ENCODE measurements at regions not wholly inside any gene's neighbourhood (a gene's known extent, or its start where the extent isn't known, plus 50 kb on each side); places are given as distances from the start of the nearest gene placed in this dataset.

GRCh38 chr1:30023339-30024022, 699.9 kb downstream of the MATN1 start:
- Histone ChIP-seq H3K4me1 (ENCODE audit: control insufficient read depth in 4 of 4, insufficient read depth in 4 of 4, low read length in 3 of 4) (no peaks in the 10 kb centered on the region), H3K9ac (ENCODE audit: low read depth in 1 of 2, low read length in 2 of 2) (no peak overlapping the region), H3K27ac (ENCODE audit: low read depth in 1 of 2, low read length in 2 of 2) (no peak overlapping the region), H3K4me3 (ENCODE audit: low read depth in 1 of 3, low read length in 3 of 3) (no peak overlapping the region), H3K36me3 (ENCODE audit: control insufficient read depth in 4 of 4, insufficient read depth in 3 of 4, low read depth in 1 of 4, low read length in 3 of 4) (no peaks in the 10 kb centered on the region), H3K9me3 (ENCODE audit: control insufficient read depth in 4 of 4, low read length in 3 of 4) (peaks cover 0 to 3% (median 1%) of the 10 kb centered on the region in 4 donors), H3K27me3 (ENCODE audit: control insufficient read depth in 4 of 4, insufficient read depth in 4 of 4, low read length in 3 of 4) (no peaks in the 10 kb centered on the region)
- 79% methylated on average over 2 of the region's 2 CpGs for WGBS
- TF ChIP-seq CTCF (IDR thresholded peaks at IDR 0.05; ENCODE audit: low read depth, low read length, missing input control) (no peak), JUND (IDR thresholded peaks at IDR 0.05) (no peak), HNF4A (conservative IDR thresholded peaks at IDR 0.05) (no peak), REST (IDR thresholded peaks at IDR 0.05) (no peak), NR2F2 (IDR thresholded peaks at IDR 0.05) (no peak), MAX (IDR thresholded peaks at IDR 0.05) (no peak), RXRA (IDR thresholded peaks at IDR 0.05) (no peak), YY1 (IDR thresholded peaks at IDR 0.05) (no peak), EGR1 (IDR thresholded peaks at IDR 0.05; ENCODE audit: low read depth in 2 of 2) (no peak), HNF4G (IDR thresholded peaks at IDR 0.05) (no peak), ZBTB33 (IDR thresholded peaks at IDR 0.05) (no peak), GABPA (IDR thresholded peaks at IDR 0.05 in 1 of 2, conservative IDR thresholded peaks at IDR 0.05 in 1 of 2) (no peak), SP1 (IDR thresholded peaks at IDR 0.05) (no peak)
- DNase-seq (ENCODE audit: low spot score): peak; percentile 4

GRCh38 chr1:30014031-30014430, 709.4 kb downstream of the MATN1 start:
- Histone ChIP-seq H3K27me3 (ENCODE audit: control insufficient read depth in 4 of 4, insufficient read depth in 4 of 4, low read length in 3 of 4) (no peaks in the 10 kb centered on the region), H3K4me1 (ENCODE audit: control insufficient read depth in 4 of 4, insufficient read depth in 4 of 4, low read length in 3 of 4) (no peaks in the 10 kb centered on the region), H3K27ac (ENCODE audit: low read depth in 1 of 2, low read length in 2 of 2) (no peak overlapping the region), H3K9me3 (ENCODE audit: control insufficient read depth in 4 of 4, low read length in 3 of 4) (peaks cover 0 to 5% (median under 1%) of the 10 kb centered on the region in 4 donors), H3K9ac (ENCODE audit: low read depth in 1 of 2, low read length in 2 of 2) (no peak overlapping the region), H3K4me3 (ENCODE audit: low read depth in 1 of 3, low read length in 3 of 3) (no peak overlapping the region), H3K36me3 (ENCODE audit: control insufficient read depth in 4 of 4, insufficient read depth in 3 of 4, low read depth in 1 of 4, low read length in 3 of 4) (no peaks in the 10 kb centered on the region)
- TF ChIP-seq TAF1 (conservative IDR thresholded peaks at IDR 0.05): no peak
- TF ChIP-seq YY1 (IDR thresholded peaks at IDR 0.05): no peak
- no peak for TF ChIP-seq ZBTB33 (IDR thresholded peaks at IDR 0.05)
- no peak for TF ChIP-seq HNF4G (IDR thresholded peaks at IDR 0.05)
- TF ChIP-seq FOXA2 (IDR thresholded peaks at IDR 0.05): no peak
- TF ChIP-seq SP1 (IDR thresholded peaks at IDR 0.05): no peak
- TF ChIP-seq MAX (IDR thresholded peaks at IDR 0.05): no peak
- no peak for TF ChIP-seq HNF4A (conservative IDR thresholded peaks at IDR 0.05)
- TF ChIP-seq RXRA (IDR thresholded peaks at IDR 0.05): no peak
- no peak for TF ChIP-seq GABPA (IDR thresholded peaks at IDR 0.05 in 1 of 2, conservative IDR thresholded peaks at IDR 0.05 in 1 of 2)
- TF ChIP-seq RAD21 (IDR thresholded peaks at IDR 0.05): no peak
- no peak for TF ChIP-seq EGR1 (IDR thresholded peaks at IDR 0.05; ENCODE audit: low read depth in 2 of 2)
- DNase-seq (ENCODE audit: low spot score): peak; percentile 31
- WGBS: 77% methylated on average over 2 of the region's 2 CpGs
